ENCODE measurements at regions not wholly inside any gene's neighbourhood (a gene's known extent, or its start where the extent isn't known, plus 50 kb on each side); places are given as distances from the start of the nearest gene placed in this dataset.

- TF ChIP-seq FOXP1 (CRISPR knock-in tag; IDR thresholded peaks at IDR 0.05; ENCODE audit: borderline replicate concordance) (no peak), NFATC4 (CRISPR knock-in tag; IDR thresholded peaks at IDR 0.05) (no peak)
Observed at GRCh38 chr5:169433221-169433651, 132.3 kb upstream of the SLIT3 start (continued).

DNA sequence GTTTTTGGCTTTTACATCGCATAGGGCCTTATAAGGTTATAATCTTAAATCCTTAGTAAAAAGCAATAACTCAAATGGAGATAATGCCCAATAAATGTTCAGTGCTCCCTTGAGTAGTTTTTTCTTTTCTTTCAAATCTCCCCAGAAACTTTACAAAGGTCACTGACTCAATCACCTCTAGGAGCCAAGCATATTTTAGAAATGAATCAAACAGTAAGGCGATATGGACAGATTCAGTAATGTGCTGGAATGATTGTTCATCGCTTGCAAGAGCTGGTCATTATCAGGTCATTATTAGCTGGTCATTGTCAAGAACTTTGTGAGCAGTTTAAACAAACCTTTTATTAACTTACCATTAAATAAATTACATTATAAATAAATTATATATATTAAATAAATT, 130.4 kb upstream of the SLIT3 start:
- Mint-ChIP-seq H3K27me3 (ENCODE audit: low read depth) (no peaks in the 10 kb centered on the region), H3K4me1 (peaks cover 9% of the 10 kb centered on the region), H3K27ac (no peak overlapping the region), H3K4me3 (no peak overlapping the region), H3K36me3 (no peaks in the 10 kb centered on the region), H3K9me3 (no peaks in the 10 kb centered on the region)
- no peak for DNase-seq (ENCODE audit: low spot score)
- no peak for ATAC-seq
- ChIA-PET CTCF (no interaction called here), POLR2A (no interaction called here)
- no peak for TF ChIP-seq PRRX2 (CRISPR knock-in tag; IDR thresholded peaks at IDR 0.05)
- TF ChIP-seq E2F1 (CRISPR knock-in tag; IDR thresholded peaks at IDR 0.05), result no peak
- no peak for TF ChIP-seq ESRRA (CRISPR knock-in tag; IDR thresholded peaks at IDR 0.05; ENCODE audit: borderline replicate concordance)
- no peak for TF ChIP-seq ZNF263 (CRISPR knock-in tag; IDR thresholded peaks at IDR 0.05; ENCODE audit: low read depth)
- no peak for TF ChIP-seq NFATC4 (CRISPR knock-in tag; IDR thresholded peaks at IDR 0.05)
- TF ChIP-seq ZNF396 (CRISPR knock-in tag; IDR thresholded peaks at IDR 0.05; ENCODE audit: borderline replicate concordance), result no peak
- no peak for TF ChIP-seq CREB1 (CRISPR knock-in tag; IDR thresholded peaks at IDR 0.05)
- TF ChIP-seq, protein P1, sequence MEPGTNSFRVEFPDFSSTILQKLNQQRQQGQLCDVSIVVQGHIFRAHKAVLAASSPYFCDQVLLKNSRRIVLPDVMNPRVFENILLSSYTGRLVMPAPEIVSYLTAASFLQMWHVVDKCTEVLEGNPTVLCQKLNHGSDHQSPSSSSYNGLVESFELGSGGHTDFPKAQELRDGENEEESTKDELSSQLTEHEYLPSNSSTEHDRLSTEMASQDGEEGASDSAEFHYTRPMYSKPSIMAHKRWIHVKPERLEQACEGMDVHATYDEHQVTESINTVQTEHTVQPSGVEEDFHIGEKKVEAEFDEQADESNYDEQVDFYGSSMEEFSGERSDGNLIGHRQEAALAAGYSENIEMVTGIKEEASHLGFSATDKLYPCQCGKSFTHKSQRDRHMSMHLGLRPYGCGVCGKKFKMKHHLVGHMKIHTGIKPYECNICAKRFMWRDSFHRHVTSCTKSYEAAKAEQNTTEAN (CRISPR knock-in tag; IDR thresholded peaks at IDR 0.05), result no peak
- TF ChIP-seq ZNF512 (CRISPR knock-in tag; IDR thresholded peaks at IDR 0.05; ENCODE audit: borderline replicate concordance), result no peak
- TF ChIP-seq TEAD4 (CRISPR knock-in tag; IDR thresholded peaks at IDR 0.05), result no peak
- no peak for TF ChIP-seq NFE2L1 (CRISPR knock-in tag; IDR thresholded peaks at IDR 0.05)
- TF ChIP-seq, protein P2, sequence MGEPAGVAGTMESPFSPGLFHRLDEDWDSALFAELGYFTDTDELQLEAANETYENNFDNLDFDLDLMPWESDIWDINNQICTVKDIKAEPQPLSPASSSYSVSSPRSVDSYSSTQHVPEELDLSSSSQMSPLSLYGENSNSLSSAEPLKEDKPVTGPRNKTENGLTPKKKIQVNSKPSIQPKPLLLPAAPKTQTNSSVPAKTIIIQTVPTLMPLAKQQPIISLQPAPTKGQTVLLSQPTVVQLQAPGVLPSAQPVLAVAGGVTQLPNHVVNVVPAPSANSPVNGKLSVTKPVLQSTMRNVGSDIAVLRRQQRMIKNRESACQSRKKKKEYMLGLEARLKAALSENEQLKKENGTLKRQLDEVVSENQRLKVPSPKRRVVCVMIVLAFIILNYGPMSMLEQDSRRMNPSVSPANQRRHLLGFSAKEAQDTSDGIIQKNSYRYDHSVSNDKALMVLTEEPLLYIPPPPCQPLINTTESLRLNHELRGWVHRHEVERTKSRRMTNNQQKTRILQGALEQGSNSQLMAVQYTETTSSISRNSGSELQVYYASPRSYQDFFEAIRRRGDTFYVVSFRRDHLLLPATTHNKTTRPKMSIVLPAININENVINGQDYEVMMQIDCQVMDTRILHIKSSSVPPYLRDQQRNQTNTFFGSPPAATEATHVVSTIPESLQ (CRISPR knock-in tag; IDR thresholded peaks at IDR 0.05), result no peak
- TF ChIP-seq FOXJ3 (CRISPR knock-in tag; IDR thresholded peaks at IDR 0.05; ENCODE audit: borderline replicate concordance), result no peak
- no peak for TF ChIP-seq ZNF219 (CRISPR knock-in tag; IDR thresholded peaks at IDR 0.05; ENCODE audit: borderline replicate concordance)

DNA sequence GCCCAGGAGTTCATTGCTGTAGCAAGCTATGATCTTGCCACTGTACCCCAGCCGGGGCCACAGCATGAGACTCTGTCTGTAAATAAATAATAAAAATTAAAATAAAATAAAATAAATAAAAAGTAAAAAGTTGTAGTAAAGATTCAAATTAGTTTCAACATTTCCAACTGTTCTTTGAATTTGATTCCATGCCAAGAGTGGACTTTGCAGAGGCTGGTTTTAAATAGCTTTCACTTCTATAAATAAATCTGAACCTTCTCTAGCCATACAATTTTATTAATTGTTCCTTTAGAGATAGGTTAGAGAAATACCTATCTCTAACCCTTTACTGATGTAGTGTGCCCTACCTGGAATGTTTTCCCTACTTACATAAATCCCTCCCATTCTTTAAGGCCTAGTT, 129.7 kb upstream of the SLIT3 start:
- Mint-ChIP-seq H3K36me3 (no peaks in the 10 kb centered on the region), H3K4me1 (peaks cover 15% of the 10 kb centered on the region), H3K4me3 (no peak overlapping the region), H3K27ac (no peak overlapping the region), H3K9me3 (no peaks in the 10 kb centered on the region), H3K27me3 (ENCODE audit: low read depth) (no peaks in the 10 kb centered on the region)
- no peak for DNase-seq (ENCODE audit: low spot score)
- ChIA-PET POLR2A (no interaction called here), CTCF (no interaction called here)
- ATAC-seq, result no peak
- TF ChIP-seq, protein P1 (CRISPR knock-in tag; IDR thresholded peaks at IDR 0.05), result no peak
- TF ChIP-seq ZNF138 (CRISPR knock-in tag; conservative IDR thresholded peaks at IDR 0.05) (no peak), FOXK1 (CRISPR knock-in tag; IDR thresholded peaks at IDR 0.05) (no peak), PRDM15 (CRISPR knock-in tag; IDR thresholded peaks at IDR 0.05) (no peak), GTF2I (CRISPR knock-in tag; conservative IDR thresholded peaks at IDR 0.05) (no peak), ESRRA (CRISPR knock-in tag; IDR thresholded peaks at IDR 0.05; ENCODE audit: borderline replicate concordance) (no peak)

Data from WTC11 (cell line).